ENCODE measurements at regions not wholly inside any gene's neighbourhood (a gene's known extent, or its start where the extent isn't known, plus 50 kb on each side); places are given as distances from the start of the nearest gene placed in this dataset.

DNA sequence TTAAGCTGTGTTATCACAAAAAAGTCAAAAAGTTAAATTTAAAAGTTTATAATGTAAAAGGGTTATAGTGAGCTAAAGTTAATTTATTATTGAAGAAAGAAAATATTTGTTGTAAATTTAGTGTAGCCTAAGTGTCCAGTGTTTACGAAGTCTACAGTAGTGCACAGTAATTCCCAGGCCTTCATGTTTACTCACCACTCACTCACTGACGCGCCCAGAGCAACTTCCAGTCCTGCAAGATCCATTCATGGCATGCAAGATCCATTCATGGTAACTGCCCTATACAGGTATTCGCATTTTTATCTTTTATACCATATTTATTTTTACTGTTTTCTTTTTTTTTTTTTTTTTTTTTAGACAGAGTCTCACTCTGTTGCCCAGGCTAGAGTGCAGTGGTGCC, 69.5 kb downstream of the TPRA1 start:
- TF ChIP-seq GATA2 (IDR thresholded peaks at IDR 0.05; ENCODE audit: insufficient read depth, insufficient read length, low read depth, low read length) (no peak), EZH2 (IDR thresholded peaks at IDR 0.05; ENCODE audit: borderline replicate concordance, low read depth, low read length, severe bottlenecking) (no peak), FOS (IDR thresholded peaks at IDR 0.05; ENCODE audit: borderline replicate concordance, insufficient read depth, low read length) (no peak), MYC (IDR thresholded peaks at IDR 0.05; ENCODE audit: low read depth, low read length) (no peak), JUN (IDR thresholded peaks at IDR 0.05; ENCODE audit: borderline replicate concordance, insufficient read depth, insufficient read length, low read depth) (no peak), CTCF (IDR thresholded peaks at IDR 0.05; ENCODE audit: extremely low read depth in 1 of 2, insufficient read depth in 1 of 2, low read depth in 1 of 2, low read length in 2 of 2) (no peak), POLR2A (IDR thresholded peaks at IDR 0.05; ENCODE audit: low read depth, low read length) (no peak), POLR2AphosphoS5 (IDR thresholded peaks at IDR 0.05; ENCODE audit: insufficient read depth, low read depth, low read length) (no peak)
- TF ChIP-seq, protein P1, sequence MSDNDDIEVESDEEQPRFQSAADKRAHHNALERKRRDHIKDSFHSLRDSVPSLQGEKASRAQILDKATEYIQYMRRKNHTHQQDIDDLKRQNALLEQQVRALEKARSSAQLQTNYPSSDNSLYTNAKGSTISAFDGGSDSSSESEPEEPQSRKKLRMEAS (IDR thresholded peaks at IDR 0.05; ENCODE audit: insufficient read depth, insufficient read length), result no peak
- FAIRE-seq (no peak), DNase-seq (ENCODE audit: low read depth, low spot score) (no peak)
- POLR2A ChIA-PET, result no interaction called here
- no peaks in the 10 kb centered on the region for H3K4me1 ChIP-seq (ENCODE audit: control insufficient read depth, extremely low read depth, insufficient read depth, low read length)
- no peaks in the 10 kb centered on the region for H3K27me3 ChIP-seq (ENCODE audit: control insufficient read depth in 2 of 2, insufficient read depth in 2 of 2, low read length in 2 of 2)
- H4K20me1 ChIP-seq (replicated peaks; ENCODE audit: control insufficient read depth, extremely low read depth, insufficient read depth, low read length), result no peaks in the 10 kb centered on the region
- no peak overlapping the region for H3K9ac ChIP-seq (replicated peaks; ENCODE audit: extremely low read depth, insufficient read depth, low read length)
- intact Hi-C loops (cut with micrococcal nuclease) (no loop called here), dilution Hi-C loops (cut with MboI; ENCODE audit: extremely low pct_ligation_motif_present, low sequenced_read_pairs) (no loop called here)
- H3K36me3 ChIP-seq (ENCODE audit: control insufficient read depth in 2 of 2, extremely low read depth in 1 of 2, insufficient read depth in 2 of 2, low read length in 2 of 2), result no peaks in the 10 kb centered on the region
- H3K9me3 ChIP-seq (replicated peaks; ENCODE audit: control insufficient read depth, insufficient read depth, low read length), result no peaks in the 10 kb centered on the region
- H3K4me3 ChIP-seq (replicated peaks in 1 of 3; ENCODE audit: insufficient read depth in 1 of 3, low read depth in 1 of 3, low read length in 3 of 3), result no peak overlapping the region
- BruUV-seq (replicated peaks), result no TSS peak
- H3K27ac ChIP-seq (ENCODE audit: insufficient read depth, low read depth, low read length), result no peak overlapping the region
- no peak overlapping the region for H3K4me2 ChIP-seq (ENCODE audit: insufficient read depth, low read length)
- CTCF ChIA-PET, result interaction anchor here (0.7 kb wide), 1 partner anchor 78 kb away, joined by 3 read pairs; no protein-coding TSS in a partner anchor
- no peaks in the 10 kb centered on the region for H3K79me2 ChIP-seq (ENCODE audit: control insufficient read depth, insufficient read depth, low read length)
- H2AFZ ChIP-seq (ENCODE audit: low read depth, low read length), result no peak overlapping the region
- H3K9me1 ChIP-seq (replicated peaks; ENCODE audit: control insufficient read depth, extremely low read depth, insufficient read depth, low read length), result no peaks in the 10 kb centered on the region

All from endothelial cell of umbilical vein (primary cell).